Endothelial cell of umbilical vein (primary cell): ENCODE measurements at regions not wholly inside any gene's neighbourhood (a gene's known extent, or its start where the extent isn't known, plus 50 kb on each side); places are given as distances from the start of the nearest gene placed in this dataset.

Experiments
- EZH2 ChIP-seq: IDR thresholded peaks from 2 replicates; pipeline ENCODE4 v1.6.1; 2012; ENCODE audit warnings: borderline replicate concordance, low read depth, mild to moderate bottlenecking, moderate library complexity, low read length, inconsistent platforms; ENCODE audit not compliant: severe bottlenecking
- POLR2A ChIP-seq: IDR thresholded peaks from 2 replicates; pipeline ENCODE4 v1.6.1; 2012; ENCODE audit warnings: low read depth, mild to moderate bottlenecking, control low read depth, low read length
- POLR2AphosphoS5 ChIP-seq: IDR thresholded peaks from 2 replicates; pipeline ENCODE4 v1.6.1; 2012; ENCODE audit warnings: low read depth, mild to moderate bottlenecking, control low read depth, low read length, moderate library complexity; ENCODE audit not compliant: insufficient read depth
- TF ChIP-seq, protein P1 (sequence below), 2 donors: IDR thresholded peaks; 1 replicate in 1 of 2; 2 replicates in 1 of 2; pipeline ENCODE4 v1.5.1; 2011; ENCODE audit warnings: low read length in 2 of 2, mild to moderate bottlenecking in 2 of 2, moderate library complexity in 2 of 2, control low read depth in 1 of 2, inconsistent platforms in 1 of 2, low read depth in 1 of 2; ENCODE audit not compliant: insufficient read depth in 1 of 2; ENCODE audit errors: extremely low read depth in 1 of 2

DNA sequence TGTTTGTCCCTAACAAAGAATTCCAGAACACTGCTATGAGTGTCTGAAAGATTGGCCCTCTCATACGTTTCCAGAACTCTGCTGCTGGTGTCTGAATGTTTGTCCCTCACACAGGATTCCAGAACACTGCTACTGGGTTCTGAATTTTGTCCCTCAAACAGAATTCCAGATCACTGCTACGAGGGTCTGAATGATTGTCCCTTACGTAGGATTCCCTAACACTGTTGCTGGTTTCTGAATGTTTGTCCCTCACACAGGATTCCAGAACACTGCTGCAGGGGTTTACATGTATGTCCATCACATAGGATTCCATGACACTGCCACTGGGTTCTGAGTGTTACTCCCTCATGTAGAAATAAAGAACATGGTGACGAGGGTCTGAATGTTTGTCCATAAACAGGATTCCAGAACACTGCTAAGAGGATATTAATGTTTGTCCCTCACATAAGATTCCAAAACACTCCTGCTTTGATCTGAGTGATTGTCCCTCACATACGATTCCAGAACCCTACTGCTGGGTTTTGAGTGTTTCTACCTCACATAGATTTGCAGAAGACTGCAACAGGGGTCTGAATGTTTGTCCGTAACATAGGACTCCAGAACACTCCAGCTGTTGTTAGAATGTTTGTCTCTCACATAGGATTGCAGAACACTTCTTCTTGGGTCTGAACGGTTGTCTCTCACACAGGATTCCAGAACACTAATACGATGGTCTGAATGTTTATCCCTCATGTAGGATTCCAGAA, 214.4 kb downstream of the FOXD4L6 start:
- TF ChIP-seq POLR2AphosphoS5 (no peak), POLR2A (no peak), EZH2 (no peak)
- TF ChIP-seq, protein P1, sequence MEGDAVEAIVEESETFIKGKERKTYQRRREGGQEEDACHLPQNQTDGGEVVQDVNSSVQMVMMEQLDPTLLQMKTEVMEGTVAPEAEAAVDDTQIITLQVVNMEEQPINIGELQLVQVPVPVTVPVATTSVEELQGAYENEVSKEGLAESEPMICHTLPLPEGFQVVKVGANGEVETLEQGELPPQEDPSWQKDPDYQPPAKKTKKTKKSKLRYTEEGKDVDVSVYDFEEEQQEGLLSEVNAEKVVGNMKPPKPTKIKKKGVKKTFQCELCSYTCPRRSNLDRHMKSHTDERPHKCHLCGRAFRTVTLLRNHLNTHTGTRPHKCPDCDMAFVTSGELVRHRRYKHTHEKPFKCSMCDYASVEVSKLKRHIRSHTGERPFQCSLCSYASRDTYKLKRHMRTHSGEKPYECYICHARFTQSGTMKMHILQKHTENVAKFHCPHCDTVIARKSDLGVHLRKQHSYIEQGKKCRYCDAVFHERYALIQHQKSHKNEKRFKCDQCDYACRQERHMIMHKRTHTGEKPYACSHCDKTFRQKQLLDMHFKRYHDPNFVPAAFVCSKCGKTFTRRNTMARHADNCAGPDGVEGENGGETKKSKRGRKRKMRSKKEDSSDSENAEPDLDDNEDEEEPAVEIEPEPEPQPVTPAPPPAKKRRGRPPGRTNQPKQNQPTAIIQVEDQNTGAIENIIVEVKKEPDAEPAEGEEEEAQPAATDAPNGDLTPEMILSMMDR (IDR thresholded peaks at IDR 0.05; ENCODE audit: extremely low read depth in 1 of 2, insufficient read depth in 1 of 2, low read depth in 1 of 2, low read length in 2 of 2) = no peak
